22Rv1 (cell line): ENCODE measurements at regions not wholly inside any gene's neighbourhood (a gene's known extent, or its start where the extent isn't known, plus 50 kb on each side); places are given as distances from the start of the nearest gene placed in this dataset.

Source experiments
- H3K27ac ChIP-seq: fragments of 450-650 bp; 2 replicates; pipeline ENCODE4 v1.5.1; 2017
- CTCF ChIP-seq: fragments of 450-650 bp; IDR thresholded peaks from 2 replicates; pipeline ENCODE4 v1.5.1; 2017; ENCODE audit warnings: mild to moderate bottlenecking
- ZFX ChIP-seq: fragments of 450-650 bp; IDR thresholded peaks from 2 replicates; pipeline ENCODE4 v1.6.1; 2017; ENCODE audit warnings: antibody characterized with exemption, borderline replicate concordance

DNA sequence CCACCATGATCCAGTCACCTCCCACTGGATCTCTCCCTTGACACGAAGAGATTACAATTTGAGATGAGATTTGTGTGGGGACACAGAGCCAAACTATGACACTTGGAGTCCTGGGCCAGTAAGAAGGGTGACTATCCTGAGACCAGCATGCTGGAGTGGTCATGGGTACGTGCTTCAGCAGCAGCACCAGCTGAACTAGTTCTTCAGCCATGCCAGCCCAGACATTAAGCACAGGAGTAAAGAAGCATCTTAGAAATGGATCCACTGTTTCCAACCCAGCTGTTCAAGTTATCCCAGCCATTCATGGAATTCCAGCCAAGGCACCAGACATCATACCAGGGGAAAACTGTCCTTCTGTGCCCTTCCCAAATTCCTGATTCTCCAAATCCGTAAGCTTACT lies 370.0 kb downstream of the MAFB start:
- no peak overlapping the region for H3K27ac ChIP-seq

DNA sequence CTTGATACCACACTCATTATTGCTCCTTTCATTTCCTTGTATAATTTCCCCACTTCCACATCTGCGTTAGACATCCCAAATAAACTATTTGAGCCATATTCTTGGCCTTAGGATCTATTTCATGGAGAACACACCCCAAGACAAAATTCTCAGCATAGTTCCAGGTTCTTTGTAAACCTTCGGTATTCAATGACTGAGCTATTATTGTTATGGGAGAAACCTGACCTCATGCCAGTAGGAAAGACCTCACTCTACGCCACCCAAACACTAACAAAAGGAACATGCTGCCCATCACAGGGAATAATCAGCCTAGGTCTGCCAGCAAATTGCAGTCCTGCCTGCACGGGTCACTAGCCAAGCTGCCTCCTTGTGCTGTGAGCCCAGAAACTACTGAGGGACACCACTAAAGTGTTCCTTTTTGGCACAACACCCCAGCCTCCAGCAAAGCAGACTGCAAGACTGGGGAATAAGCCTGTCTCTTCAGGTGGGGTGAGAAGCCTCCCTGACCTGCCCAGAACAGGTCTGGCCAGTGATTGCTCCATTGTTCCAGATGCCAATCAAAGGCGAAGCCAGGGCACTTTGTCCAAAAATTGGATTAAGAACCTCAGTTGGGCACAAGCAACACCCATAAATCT lies 371.8 kb downstream of the MAFB start:
- TF ChIP-seq CTCF (no peak), ZFX (no peak)
- no peak overlapping the region for H3K27ac ChIP-seq

More for the DNA sequence above, 370.0 kb downstream of the MAFB start:
- no peak for TF ChIP-seq ZFX
- TF ChIP-seq CTCF, result no peak

GRCh38 chr20:40314278-40314677 lies 374.8 kb downstream of the MAFB start:
- TF ChIP-seq ZFX (no peak), CTCF (no peak)

GRCh38 chr20:40313730-40314129 lies 375.3 kb downstream of the MAFB start:
- no peak overlapping the region for H3K27ac ChIP-seq
- TF ChIP-seq CTCF, result no peak
- TF ChIP-seq ZFX, result no peak

More at GRCh38 chr20:40314278-40314677, 374.8 kb downstream of the MAFB start:
- no peak overlapping the region for H3K27ac ChIP-seq

- TF ChIP-seq CTCF (no peak), ZFX (no peak)
- H3K27ac ChIP-seq, result no peak overlapping the region
These were observed 379.3 kb downstream of the MAFB start for GRCh38 chr20:40309731-40310130.

- TF ChIP-seq CTCF (no peak), ZFX (no peak)
- no peak overlapping the region for H3K27ac ChIP-seq
These were observed 381.0 kb downstream of the MAFB start for GRCh38 chr20:40307997-40308396.

GRCh38 chr20:40307268-40307667 lies 381.8 kb downstream of the MAFB start:
- TF ChIP-seq ZFX, result no peak
- TF ChIP-seq CTCF, result no peak
- no peak overlapping the region for H3K27ac ChIP-seq
